NAMALWA (cell line): ENCODE measurements at regions not wholly inside any gene's neighbourhood (a gene's known extent, or its start where the extent isn't known, plus 50 kb on each side); places are given as distances from the start of the nearest gene placed in this dataset.

Source experiments
- DNase-seq: peaks from one replicate; pipeline ENCODE4 v3.0.0-alpha.2; 2015; ENCODE audit warnings: low spot score

- DNase-seq: no peak
Measured at GRCh38 chr5:56588131-56588487, 227.2 kb upstream of the MAP3K1 start.

DNA sequence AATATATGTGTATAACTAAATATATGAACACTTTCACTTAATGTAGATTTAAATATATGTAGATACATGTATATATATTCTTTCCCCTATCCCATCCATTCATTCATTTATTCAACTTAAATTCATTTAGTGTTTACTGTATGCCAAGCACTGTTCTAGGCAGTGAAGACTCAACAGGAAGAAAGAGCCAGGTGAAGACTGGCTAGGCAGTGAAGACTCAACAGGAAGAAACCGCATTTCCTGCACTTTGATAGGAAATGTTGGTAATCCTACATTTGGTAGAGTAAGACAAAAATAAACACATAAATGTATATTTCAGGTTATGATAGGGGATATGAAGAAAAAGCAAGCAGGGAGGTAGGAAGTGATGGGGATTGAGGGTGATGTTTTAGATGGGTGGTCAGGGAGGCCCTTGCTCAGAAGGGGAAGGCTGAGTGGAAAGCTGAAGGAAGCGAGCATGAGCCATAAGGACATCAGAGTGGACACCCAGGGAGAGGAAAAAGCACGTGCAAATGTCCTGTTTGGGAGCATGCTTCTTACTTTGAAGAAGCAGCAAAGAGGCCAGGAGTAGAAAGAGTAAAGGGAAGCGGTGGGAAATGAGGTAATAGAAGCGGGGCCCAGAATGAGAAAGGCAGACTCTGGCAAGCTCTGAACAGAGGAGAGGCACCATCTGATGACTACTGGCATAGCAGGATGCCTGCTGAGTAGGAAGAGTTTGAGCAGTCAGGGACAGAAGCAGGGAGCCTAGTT lies 227.8 kb upstream of the MAP3K1 start:
- no peak for DNase-seq

DNA sequence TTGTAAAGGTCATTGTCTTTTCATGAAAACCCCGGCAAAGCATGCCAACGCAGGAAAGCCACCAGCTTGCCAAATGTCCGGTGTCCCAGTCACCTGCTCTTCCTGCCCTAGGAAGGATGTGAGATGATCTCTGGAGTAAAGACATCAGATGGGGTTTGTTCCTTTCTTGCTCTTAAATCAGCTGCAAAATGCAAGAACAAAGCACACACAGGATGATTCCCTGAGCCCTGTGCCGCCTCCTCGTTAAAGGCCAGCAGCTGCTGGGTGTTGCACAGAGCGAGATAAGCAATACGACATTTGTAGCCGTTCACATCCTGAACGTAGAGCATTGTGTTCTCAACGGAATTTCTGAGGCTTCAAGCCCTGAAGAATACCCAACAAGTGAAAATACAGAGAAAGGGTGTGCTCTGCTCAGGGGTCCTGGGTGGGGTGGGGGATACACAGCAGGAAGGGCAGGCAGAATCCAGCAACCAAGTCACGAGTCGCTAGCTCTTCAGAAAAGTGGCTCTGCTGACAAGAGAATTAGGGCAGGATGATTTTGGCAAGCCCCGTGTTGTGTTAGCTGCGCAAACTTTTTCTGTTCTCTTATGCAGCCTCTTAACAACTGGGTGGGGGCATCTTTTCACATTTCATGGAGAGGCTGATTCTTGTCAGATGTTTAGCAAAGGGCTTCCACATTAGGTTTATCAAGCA lies 229.2 kb upstream of the MAP3K1 start:
- no peak for DNase-seq

DNA sequence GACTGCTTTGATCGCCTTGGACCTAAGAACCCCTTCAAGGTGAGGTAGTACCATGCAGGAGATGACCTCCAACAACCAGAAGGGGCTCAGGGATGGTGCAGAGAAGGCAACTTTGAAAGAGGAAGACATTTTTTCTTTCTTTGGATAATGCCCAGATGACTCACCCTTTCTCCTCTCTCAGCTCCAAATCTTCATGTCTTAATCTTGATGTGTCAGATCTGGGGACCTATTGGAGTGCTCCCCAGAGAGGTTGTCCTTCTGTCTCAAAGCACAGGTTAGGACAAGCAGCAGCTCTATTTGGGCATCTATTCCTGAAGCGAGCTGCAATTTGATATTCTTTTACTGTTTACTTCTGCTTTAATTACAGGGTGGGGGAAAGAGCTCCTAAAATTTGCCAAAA lies 229.9 kb upstream of the MAP3K1 start:
- DNase-seq: no peak

GRCh38 chr5:56581426-56581825 lies 233.9 kb upstream of the MAP3K1 start:
- DNase-seq: no peak

DNA sequence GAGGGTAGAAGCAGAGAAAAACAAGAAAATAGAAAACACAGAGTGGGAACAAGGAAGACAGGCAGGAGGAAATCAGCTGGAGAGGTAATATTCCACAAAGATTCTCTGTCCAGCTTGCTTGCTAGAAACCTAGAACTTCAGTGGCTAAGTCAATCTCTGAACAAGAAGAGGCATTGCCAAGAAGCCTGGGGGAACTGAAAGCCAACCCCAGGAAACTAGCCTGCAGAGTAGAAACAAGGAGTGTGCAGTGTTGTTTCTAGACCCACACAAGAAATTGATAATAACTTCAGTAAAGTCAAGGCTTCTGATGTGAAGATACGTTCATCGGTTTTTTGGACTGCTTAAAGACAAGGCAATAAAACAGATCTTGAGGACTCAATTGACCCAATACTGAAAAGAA lies 234.5 kb upstream of the MAP3K1 start:
- no peak for DNase-seq

DNA sequence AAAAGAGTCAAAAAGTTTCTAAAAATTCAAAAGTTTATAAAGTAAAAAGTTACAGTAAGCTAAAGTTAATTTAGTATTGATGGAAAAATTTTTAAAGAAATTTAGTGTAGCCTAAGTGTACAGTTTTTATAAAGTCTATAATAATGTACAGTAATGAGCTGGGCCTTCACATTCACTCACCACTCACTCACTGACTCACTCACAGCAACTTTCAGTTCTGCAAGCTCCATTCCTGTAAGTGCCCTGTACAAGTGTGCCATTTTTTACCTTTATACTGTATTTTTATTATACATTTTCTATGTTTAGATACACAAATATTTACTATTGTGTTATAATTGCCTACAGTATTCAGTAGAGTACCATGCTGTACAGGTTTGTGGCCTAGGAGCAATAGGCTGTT lies 239.5 kb upstream of the MAP3K1 start:
- no peak for DNase-seq

DNA sequence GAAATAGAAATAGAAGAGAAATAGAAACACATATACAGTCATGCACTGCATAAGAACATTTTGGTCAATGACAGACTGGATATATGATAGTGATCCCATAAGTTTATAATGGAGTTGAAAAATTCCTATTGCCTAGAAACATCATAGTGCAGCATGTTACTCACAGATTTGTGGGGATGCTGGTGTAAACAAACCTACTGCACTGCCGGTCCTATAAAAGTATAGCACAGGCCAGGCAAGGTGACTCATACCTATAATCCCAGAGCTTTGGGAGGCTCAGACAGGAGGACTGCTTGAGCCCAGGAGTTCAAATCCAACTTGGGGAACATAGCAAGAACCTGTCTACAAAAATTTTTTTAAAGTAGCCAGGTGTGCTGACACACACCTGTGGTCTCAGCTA lies 240.6 kb upstream of the MAP3K1 start:
- DNase-seq: no peak

DNA sequence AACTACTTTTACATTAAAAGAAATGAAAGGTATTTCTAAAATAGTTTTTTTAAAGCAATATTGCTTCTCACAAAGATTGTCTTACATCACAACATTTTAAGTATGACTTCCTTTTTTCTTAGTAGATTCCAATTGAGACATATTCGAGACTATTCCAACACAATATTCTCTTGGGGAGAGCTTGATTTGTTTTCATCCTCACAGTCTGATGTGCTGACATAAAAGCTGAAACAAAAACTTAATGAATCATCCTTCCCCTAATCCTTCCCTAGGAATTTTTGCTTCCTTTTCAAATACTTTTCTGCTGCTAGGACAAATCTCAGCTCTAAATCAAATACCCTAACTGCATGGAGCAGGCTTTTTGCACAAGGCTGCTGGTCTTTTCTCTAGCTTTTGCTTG lies 245.8 kb upstream of the MAP3K1 start:
- no peak for DNase-seq

- DNase-seq: no peak
Measured at GRCh38 chr5:56569076-56569475, 246.3 kb upstream of the MAP3K1 start.

DNA sequence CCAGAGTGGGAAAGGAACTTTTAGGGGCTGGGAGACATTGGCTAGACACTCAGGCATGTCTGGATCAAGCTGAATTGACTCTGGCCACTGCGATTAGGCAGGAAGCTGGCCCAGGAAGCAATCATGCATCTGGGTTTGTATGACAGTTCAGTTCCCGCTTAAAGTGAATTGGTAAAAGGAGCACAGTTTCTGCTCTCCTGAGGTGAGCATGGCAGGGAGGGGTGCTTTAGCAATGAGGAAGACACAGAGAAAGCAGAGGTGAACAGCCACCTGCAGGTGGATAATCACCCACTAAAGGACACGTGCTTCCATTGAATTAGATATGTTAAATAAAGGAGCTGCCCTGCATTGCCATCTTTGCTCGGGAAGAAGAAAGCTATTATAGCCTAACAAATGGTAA lies 248.1 kb upstream of the MAP3K1 start:
- no peak for DNase-seq

- DNase-seq: no peak
Measured at GRCh38 chr5:56566374-56567249, 248.7 kb upstream of the MAP3K1 start.

DNA sequence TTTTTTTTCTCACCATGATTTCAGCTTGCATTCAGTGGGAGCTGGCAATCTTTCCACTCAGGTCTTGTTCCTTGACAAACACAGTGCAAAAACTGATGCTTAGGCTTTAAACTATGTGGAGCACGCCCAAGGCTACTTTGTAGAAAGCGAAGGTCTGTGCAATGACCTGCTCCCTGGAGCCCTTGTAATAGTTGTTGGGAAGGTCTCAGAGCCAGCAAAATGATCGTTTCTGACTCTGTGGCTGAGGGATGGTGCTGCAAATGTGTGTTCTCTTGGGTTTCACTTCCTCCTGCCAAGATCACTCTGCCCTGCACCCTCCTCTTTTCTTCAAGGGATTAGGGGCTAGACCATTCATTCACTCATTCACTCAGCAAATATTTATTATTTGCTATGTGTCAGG lies 249.7 kb upstream of the MAP3K1 start:
- DNase-seq: peak; percentile 76

GRCh38 chr5:56565283-56565615 lies 250.1 kb upstream of the MAP3K1 start:
- no peak for DNase-seq

DNA sequence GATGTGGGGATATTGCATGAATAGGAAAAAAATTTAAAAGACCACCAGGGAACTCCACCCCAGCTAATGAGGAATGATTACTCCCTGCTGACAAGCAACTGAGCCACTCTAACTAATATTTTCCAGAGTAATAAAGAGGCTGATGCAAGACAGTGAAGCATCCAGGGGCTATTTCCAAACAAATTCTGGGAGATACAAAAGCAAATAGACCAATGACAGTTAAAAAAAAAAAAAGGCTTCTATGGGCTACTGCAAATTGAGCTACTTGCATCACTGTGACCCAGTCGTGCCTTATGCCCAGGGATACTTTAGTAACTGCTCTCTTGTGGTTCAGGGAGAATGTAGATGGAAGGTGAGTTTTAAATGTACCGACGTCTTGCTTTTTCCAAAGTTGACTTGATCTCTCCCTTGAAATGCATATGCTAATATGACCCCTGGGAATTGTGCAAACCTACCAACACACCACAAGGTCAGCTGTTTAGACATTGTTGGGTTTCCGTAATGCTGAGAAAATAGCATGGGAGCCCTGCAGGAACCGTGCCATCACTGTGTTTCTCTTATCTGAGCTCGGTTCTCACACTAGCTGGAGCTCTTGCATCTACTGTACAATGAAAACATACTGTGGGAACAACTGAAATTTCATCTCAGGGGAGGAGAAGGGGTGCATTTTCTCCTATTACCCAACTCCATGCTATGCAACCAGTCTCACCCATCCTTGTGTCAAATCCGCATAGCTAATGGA lies 250.6 kb upstream of the MAP3K1 start:
- DNase-seq: peak; percentile 51

DNA sequence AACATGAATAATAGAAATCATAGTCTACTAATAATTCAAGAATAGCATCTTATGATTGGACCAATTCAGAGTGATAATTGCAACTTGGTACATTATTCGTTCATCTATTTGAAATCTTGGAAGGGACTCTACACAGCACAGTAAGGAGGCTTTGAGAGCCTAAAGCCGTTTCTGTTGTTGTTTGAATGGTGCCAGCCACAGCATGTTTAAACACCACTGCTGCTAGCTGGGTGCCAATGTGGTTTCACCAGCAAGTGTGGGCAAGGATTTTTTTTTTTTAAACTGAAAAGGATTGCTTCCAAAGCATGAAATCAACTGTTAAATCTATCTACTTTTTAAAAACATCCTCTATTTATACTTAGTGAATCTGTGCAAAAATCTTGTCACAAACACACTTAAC lies 253.9 kb upstream of the MAP3K1 start:
- DNase-seq: no peak

- no peak for DNase-seq
Measured at GRCh38 chr5:56558131-56558745, 257.1 kb upstream of the MAP3K1 start.

GRCh38 chr5:56557198-56557597 lies 258.2 kb upstream of the MAP3K1 start:
- DNase-seq: no peak

DNA sequence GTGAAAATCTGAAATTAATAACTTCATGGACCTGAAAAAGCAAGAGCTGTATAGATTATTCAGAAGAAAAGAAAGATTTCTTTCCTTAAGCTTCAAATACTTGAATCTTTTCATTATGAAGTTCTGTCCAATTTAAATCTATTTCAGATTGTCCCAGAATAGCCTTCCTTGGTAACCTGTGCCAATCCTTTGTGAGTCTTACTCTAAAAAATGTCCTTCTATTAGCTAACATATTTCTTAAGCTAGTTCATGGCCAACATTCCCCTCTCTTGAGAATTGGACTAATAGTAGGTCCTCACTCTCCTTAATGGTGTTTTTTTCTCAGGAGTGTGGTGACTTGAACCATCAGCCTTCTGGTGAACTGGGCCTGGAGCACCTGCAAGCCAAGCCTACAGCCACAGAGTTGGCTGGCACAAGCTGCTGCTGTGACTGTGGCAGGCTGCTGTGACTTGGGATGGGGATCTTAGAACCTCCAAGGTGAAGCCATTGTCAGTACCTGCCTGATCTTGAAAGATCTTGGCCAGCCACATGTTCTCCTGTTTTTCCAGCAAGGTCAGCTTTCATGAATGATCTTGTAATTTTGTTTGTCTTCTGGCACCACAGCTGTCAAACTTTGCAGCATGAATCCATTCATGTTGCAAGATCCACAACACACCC lies 262.6 kb upstream of the MAP3K1 start:
- DNase-seq: no peak

GRCh38 chr5:56550227-56550626 lies 265.1 kb upstream of the MAP3K1 start:
- DNase-seq: no peak

- no peak for DNase-seq
Measured at GRCh38 chr5:56549096-56549886, 266.1 kb upstream of the MAP3K1 start.
